Caki2 (cell line): ENCODE measurements at regions not wholly inside any gene's neighbourhood (a gene's known extent, or its start where the extent isn't known, plus 50 kb on each side); places are given as distances from the start of the nearest gene placed in this dataset.

Experiments used
- DNase-seq: peaks from one replicate; pipeline ENCODE4 v3.0.0-alpha.2; 2015; ENCODE audit warnings: low read depth
- in situ Hi-C: cut with HindIII; loops from 2 replicates; pipeline ENCODE4 v1.10.0; 2016; ENCODE audit warnings: low sequenced_read_pairs, low pct_unique_long_range_greater_than_20kb, mixed read lengths

- in situ Hi-C loops = no loop called here
These were observed 957.9 kb downstream of the ARAP2 start for GRCh38 chr4:35286434-35286833.

GRCh38 chr4:35300996-35301774 lies 943.1 kb downstream of the ARAP2 start:
- in situ Hi-C loops = no loop called here
- no peak for DNase-seq

More at GRCh38 chr4:35286434-35286833, 957.9 kb downstream of the ARAP2 start:
- DNase-seq = no peak

GRCh38 chr4:35315419-35315818 lies 928.9 kb downstream of the ARAP2 start:
- no peak for DNase-seq
- in situ Hi-C loops = no loop called here

- in situ Hi-C loops = no loop called here
- DNase-seq = no peak
These were observed 918.3 kb downstream of the ARAP2 start for GRCh38 chr4:35325908-35326453.

- DNase-seq = no peak
- in situ Hi-C loops = no loop called here
These were observed 901.5 kb downstream of the ARAP2 start for GRCh38 chr4:35342833-35343232.

GRCh38 chr4:35347276-35347675 lies 897.0 kb downstream of the ARAP2 start:
- in situ Hi-C loops = no loop called here
- no peak for DNase-seq

- peak; percentile 16 for DNase-seq
- in situ Hi-C loops = no loop called here
These were observed 886.2 kb downstream of the ARAP2 start for GRCh38 chr4:35358001-35358584.

- DNase-seq = no peak
- in situ Hi-C loops = no loop called here
These were observed 879.9 kb downstream of the ARAP2 start for GRCh38 chr4:35364321-35364870.

GRCh38 chr4:35365186-35365585 lies 879.1 kb downstream of the ARAP2 start:
- DNase-seq = no peak
- in situ Hi-C loops = no loop called here

GRCh38 chr4:35399912-35400311 lies 844.4 kb downstream of the ARAP2 start:
- no peak for DNase-seq
- in situ Hi-C loops = no loop called here

- DNase-seq = no peak
- in situ Hi-C loops = no loop called here
These were observed 821.2 kb downstream of the ARAP2 start for GRCh38 chr4:35423104-35423503.

- in situ Hi-C loops = no loop called here
- no peak for DNase-seq
These were observed 796.8 kb downstream of the ARAP2 start for GRCh38 chr4:35447474-35447873.

GRCh38 chr4:35459045-35459444 lies 785.3 kb downstream of the ARAP2 start:
- in situ Hi-C loops = no loop called here
- DNase-seq = no peak

GRCh38 chr4:35461931-35462659 lies 782.2 kb downstream of the ARAP2 start:
- in situ Hi-C loops = no loop called here
- DNase-seq = no peak

GRCh38 chr4:35463251-35463952 lies 780.9 kb downstream of the ARAP2 start:
- DNase-seq = no peak
- in situ Hi-C loops = no loop called here

- DNase-seq = no peak
- in situ Hi-C loops = no loop called here
These were observed 779.3 kb downstream of the ARAP2 start for GRCh38 chr4:35464964-35465528.

GRCh38 chr4:35491093-35491492 lies 753.2 kb downstream of the ARAP2 start:
- in situ Hi-C loops = no loop called here
- DNase-seq = no peak

GRCh38 chr4:35493977-35494376 lies 750.3 kb downstream of the ARAP2 start:
- in situ Hi-C loops = no loop called here
- DNase-seq = no peak
